ENCODE measurements at regions not wholly inside any gene's neighbourhood (a gene's known extent, or its start where the extent isn't known, plus 50 kb on each side); places are given as distances from the start of the nearest gene placed in this dataset.

DNA sequence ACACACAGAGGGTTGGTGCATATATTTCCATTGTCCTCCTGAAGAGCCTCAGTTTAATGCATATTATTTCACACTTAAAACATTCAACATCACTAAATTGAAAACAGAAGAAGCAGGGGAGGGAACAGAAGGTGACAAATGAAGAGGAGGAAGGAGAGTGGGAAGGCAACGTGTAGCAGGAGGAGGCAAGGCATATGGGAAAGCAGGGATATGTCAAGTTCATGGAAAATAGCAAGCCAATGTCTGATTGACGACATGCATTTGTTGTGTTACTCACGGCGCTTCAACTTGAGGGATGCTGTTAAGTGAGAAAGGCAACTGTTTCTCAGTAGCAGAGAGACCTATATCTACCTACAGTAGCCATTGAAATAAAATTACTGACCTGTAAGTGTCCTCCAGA is 154.5 kb downstream of the NSUN3 start:
- TF ChIP-seq, protein P1, sequence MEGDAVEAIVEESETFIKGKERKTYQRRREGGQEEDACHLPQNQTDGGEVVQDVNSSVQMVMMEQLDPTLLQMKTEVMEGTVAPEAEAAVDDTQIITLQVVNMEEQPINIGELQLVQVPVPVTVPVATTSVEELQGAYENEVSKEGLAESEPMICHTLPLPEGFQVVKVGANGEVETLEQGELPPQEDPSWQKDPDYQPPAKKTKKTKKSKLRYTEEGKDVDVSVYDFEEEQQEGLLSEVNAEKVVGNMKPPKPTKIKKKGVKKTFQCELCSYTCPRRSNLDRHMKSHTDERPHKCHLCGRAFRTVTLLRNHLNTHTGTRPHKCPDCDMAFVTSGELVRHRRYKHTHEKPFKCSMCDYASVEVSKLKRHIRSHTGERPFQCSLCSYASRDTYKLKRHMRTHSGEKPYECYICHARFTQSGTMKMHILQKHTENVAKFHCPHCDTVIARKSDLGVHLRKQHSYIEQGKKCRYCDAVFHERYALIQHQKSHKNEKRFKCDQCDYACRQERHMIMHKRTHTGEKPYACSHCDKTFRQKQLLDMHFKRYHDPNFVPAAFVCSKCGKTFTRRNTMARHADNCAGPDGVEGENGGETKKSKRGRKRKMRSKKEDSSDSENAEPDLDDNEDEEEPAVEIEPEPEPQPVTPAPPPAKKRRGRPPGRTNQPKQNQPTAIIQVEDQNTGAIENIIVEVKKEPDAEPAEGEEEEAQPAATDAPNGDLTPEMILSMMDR (IDR thresholded peaks at IDR 0.05; ENCODE audit: low read depth, low read length, poor library complexity, severe bottlenecking) = no peak
- Histone ChIP-seq H3K27me3 (ENCODE audit: control insufficient read depth, low read length) (no peaks in the 10 kb centered on the region), H3F3A (ENCODE audit: control insufficient read depth, insufficient read depth) (no peaks in the 10 kb centered on the region), H3K27ac (ENCODE audit: low read depth, low read length) (no peak overlapping the region), H4K20me1 (ENCODE audit: control insufficient read depth, insufficient read depth, low read depth, low read length) (no peaks in the 10 kb centered on the region), H3K36me3 (ENCODE audit: control insufficient read depth, low read length) (no peaks in the 10 kb centered on the region), H3K9me2 (replicated peaks; ENCODE audit: control insufficient read depth, low read length) (no peaks in the 10 kb centered on the region), H3K79me2 (ENCODE audit: control insufficient read depth, low read length) (no peaks in the 10 kb centered on the region), H3K4me3 (ENCODE audit: low read length) (no peak overlapping the region), H3K4me2 (ENCODE audit: low read length) (no peak overlapping the region), H3K9me3 (ENCODE audit: control insufficient read depth, insufficient read depth, low read length) (peaks cover 5% of the 10 kb centered on the region), H3K4me1 (ENCODE audit: control insufficient read depth, low read length) (no peaks in the 10 kb centered on the region)

DNA sequence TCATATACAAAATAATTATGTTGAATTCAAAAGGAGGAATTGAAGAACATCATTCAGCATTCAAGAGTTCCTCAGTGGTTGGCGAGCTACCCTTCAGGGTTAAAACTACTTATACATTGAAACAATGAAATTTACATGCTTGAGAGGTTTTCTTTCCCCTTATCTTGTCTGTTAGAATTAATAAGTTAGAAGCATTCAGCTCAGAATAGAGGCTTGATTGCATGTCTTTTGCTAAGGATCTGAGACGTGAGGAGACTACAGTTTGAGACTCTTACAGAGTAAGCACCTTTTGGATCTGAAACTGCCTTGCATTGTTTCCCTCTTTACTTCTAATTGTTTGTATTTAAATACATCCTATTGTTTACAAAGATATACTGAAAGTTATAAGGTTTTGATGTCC is 157.6 kb downstream of the NSUN3 start:
- Histone ChIP-seq H3K9me2 (replicated peaks; ENCODE audit: control insufficient read depth, low read length) (no peaks in the 10 kb centered on the region), H3K9me3 (ENCODE audit: control insufficient read depth, insufficient read depth, low read length) (peaks cover 6% of the 10 kb centered on the region)

GRCh38 chr3:94221829-94222228 is 159.0 kb downstream of the NSUN3 start:
- no peak overlapping the region for H3K4me3 ChIP-seq (ENCODE audit: low read length)
- H3K27ac ChIP-seq (ENCODE audit: low read depth, low read length) = no peak overlapping the region
- H3K27me3 ChIP-seq (ENCODE audit: control insufficient read depth, low read length) = no peaks in the 10 kb centered on the region
- H3K36me3 ChIP-seq (ENCODE audit: control insufficient read depth, low read length) = no peaks in the 10 kb centered on the region
- no peak overlapping the region for H3K4me2 ChIP-seq (ENCODE audit: low read length)
- no peaks in the 10 kb centered on the region for H3K79me2 ChIP-seq (ENCODE audit: control insufficient read depth, low read length)
- TF ChIP-seq, protein P1 (IDR thresholded peaks at IDR 0.05; ENCODE audit: low read depth, low read length, poor library complexity, severe bottlenecking) = no peak
- TF ChIP-seq EZH2phosphoT487 (IDR thresholded peaks at IDR 0.05; ENCODE audit: borderline replicate concordance, low read length) = no peak
- H3F3A ChIP-seq (ENCODE audit: control insufficient read depth, insufficient read depth) = no peaks in the 10 kb centered on the region
- H3K4me1 ChIP-seq (ENCODE audit: control insufficient read depth, low read length) = no peaks in the 10 kb centered on the region
- H3K9me3 ChIP-seq (ENCODE audit: control insufficient read depth, insufficient read depth, low read length) = peaks cover 6% of the 10 kb centered on the region
- H3K9me2 ChIP-seq (replicated peaks; ENCODE audit: control insufficient read depth, low read length) = no peaks in the 10 kb centered on the region
- H4K20me1 ChIP-seq (ENCODE audit: control insufficient read depth, insufficient read depth, low read depth, low read length) = no peaks in the 10 kb centered on the region

More for the DNA sequence above, 157.6 kb downstream of the NSUN3 start:
- no peak overlapping the region for H3K4me3 ChIP-seq (ENCODE audit: low read length)
- H3K36me3 ChIP-seq (ENCODE audit: control insufficient read depth, low read length) = no peaks in the 10 kb centered on the region
- H3K27me3 ChIP-seq (ENCODE audit: control insufficient read depth, low read length) = no peaks in the 10 kb centered on the region
- H3K4me2 ChIP-seq (ENCODE audit: low read length) = no peak overlapping the region
- no peaks in the 10 kb centered on the region for H3F3A ChIP-seq (ENCODE audit: control insufficient read depth, insufficient read depth)
- no peaks in the 10 kb centered on the region for H4K20me1 ChIP-seq (ENCODE audit: control insufficient read depth, insufficient read depth, low read depth, low read length)
- H3K4me1 ChIP-seq (ENCODE audit: control insufficient read depth, low read length) = no peaks in the 10 kb centered on the region
- no peaks in the 10 kb centered on the region for H3K79me2 ChIP-seq (ENCODE audit: control insufficient read depth, low read length)
- no peak for TF ChIP-seq EZH2phosphoT487 (IDR thresholded peaks at IDR 0.05; ENCODE audit: borderline replicate concordance, low read length)
- TF ChIP-seq, protein P1 (IDR thresholded peaks at IDR 0.05; ENCODE audit: low read depth, low read length, poor library complexity, severe bottlenecking) = no peak
- no peak overlapping the region for H3K27ac ChIP-seq (ENCODE audit: low read depth, low read length)

Measured in DOHH2 (cell line).